ENCODE measurements at regions not wholly inside any gene's neighbourhood (a gene's known extent, or its start where the extent isn't known, plus 50 kb on each side); places are given as distances from the start of the nearest gene placed in this dataset.

- DNase-seq (no peak), FAIRE-seq (no peak)
- H3K9me3 ChIP-seq (ENCODE audit: control insufficient read depth in 2 of 2, insufficient read depth in 1 of 2, low read depth in 1 of 2, low read length in 1 of 2): peaks cover 0 to 3% of the 10 kb centered on the region in 2 donors
- no peak overlapping the region for H3K4me3 ChIP-seq (ENCODE audit: low read depth in 1 of 3, low read length in 3 of 3)
- H3K27me3 ChIP-seq (ENCODE audit: control insufficient read depth in 3 of 3, insufficient read depth in 3 of 3, low read length in 3 of 3): no peaks in the 10 kb centered on the region
- no peak overlapping the region for H3K27ac ChIP-seq (ENCODE audit: low read depth in 1 of 3, low read length in 2 of 3)
- H3K36me3 ChIP-seq (ENCODE audit: control insufficient read depth in 3 of 3, insufficient read depth in 2 of 3, low read depth in 1 of 3, low read length in 3 of 3): no peaks in the 10 kb centered on the region
- H3K4me1 ChIP-seq (ENCODE audit: control insufficient read depth in 3 of 3, insufficient read depth in 2 of 3, low read depth in 1 of 3, low read length in 2 of 3): peaks cover 0 to under 1% (median 0%) of the 10 kb centered on the region in 3 donors
Measured at GRCh38 chr11:11140510-11140909, 212.5 kb downstream of the CSNK2A3 start.

DNA sequence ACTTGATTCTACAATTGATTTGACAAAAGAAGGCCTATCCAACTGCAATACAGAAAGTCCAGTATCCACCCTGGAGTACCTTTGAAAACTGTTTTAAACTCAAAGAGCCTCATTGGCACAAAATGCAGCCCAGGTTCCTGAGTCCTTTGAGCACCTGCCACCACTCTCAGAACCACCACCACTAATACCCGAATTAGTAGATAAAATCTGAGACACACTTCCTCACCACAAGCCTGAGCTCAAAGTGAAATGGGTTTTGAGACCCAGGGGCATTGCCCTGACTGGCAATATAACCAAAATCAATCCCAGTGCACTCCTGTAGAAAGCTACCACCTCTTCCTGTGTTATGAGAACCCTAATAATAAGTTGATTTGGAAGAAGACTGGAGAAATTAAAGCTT is 215.7 kb downstream of the CSNK2A3 start:
- H3K9me3 ChIP-seq (ENCODE audit: control insufficient read depth in 2 of 2, insufficient read depth in 1 of 2, low read depth in 1 of 2, low read length in 1 of 2): peaks cover 0 to 3% of the 10 kb centered on the region in 2 donors
- H3K27ac ChIP-seq (ENCODE audit: low read depth in 1 of 3, low read length in 2 of 3): no peak overlapping the region
- no peaks in the 10 kb centered on the region for H3K4me1 ChIP-seq (ENCODE audit: control insufficient read depth in 3 of 3, insufficient read depth in 2 of 3, low read depth in 1 of 3, low read length in 2 of 3)
- 46 to 66% (median 48%) methylated on average over 1 of the region's 1 CpG for WGBS, 3 donors
- no peak for FAIRE-seq
- no peaks in the 10 kb centered on the region for H3K27me3 ChIP-seq (ENCODE audit: control insufficient read depth in 3 of 3, insufficient read depth in 3 of 3, low read length in 3 of 3)
- H3K4me3 ChIP-seq (ENCODE audit: low read depth in 1 of 3, low read length in 3 of 3): no peak overlapping the region
- DNase-seq: no peak
- H3K36me3 ChIP-seq (ENCODE audit: control insufficient read depth in 3 of 3, insufficient read depth in 2 of 3, low read depth in 1 of 3, low read length in 3 of 3): no peaks in the 10 kb centered on the region

DNA sequence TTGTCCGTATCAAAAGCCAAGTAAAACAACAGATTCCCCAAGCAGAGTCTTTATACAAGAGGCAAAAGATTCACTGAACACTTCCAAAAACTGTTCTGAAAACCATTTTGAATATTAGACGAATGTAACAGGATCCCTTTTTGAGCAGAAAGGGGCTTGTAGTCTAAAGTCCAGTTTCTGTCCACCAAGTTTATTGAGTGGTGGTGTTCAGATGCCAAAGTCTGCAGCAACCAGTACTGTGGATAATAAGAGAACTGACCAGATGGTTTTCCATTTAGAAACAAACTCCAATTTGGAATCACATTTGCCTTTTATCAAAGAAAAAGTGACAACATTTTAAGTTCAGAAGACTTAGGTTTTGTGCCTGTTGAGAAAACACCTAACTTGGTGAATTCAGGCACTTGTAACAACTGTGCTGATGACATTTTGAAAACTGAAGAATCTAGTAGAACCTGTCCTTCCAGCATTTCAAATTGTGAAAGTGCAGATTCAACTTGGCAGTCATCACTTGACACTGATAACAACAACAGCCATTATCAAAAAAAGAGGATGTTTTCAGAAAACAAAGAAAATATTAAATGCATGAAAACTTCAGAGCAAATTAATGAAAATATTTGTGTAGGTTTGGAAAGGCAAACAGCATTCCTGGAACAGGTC is 217.1 kb downstream of the CSNK2A3 start:
- Histone ChIP-seq H3K4me3 (ENCODE audit: low read depth in 1 of 3, low read length in 3 of 3) (no peak overlapping the region), H3K36me3 (ENCODE audit: control insufficient read depth in 3 of 3, insufficient read depth in 2 of 3, low read depth in 1 of 3, low read length in 3 of 3) (no peaks in the 10 kb centered on the region), H3K4me1 (ENCODE audit: control insufficient read depth in 3 of 3, insufficient read depth in 2 of 3, low read depth in 1 of 3, low read length in 2 of 3) (no peaks in the 10 kb centered on the region), H3K27me3 (ENCODE audit: control insufficient read depth in 3 of 3, insufficient read depth in 3 of 3, low read length in 3 of 3) (no peaks in the 10 kb centered on the region), H3K9me3 (ENCODE audit: control insufficient read depth in 2 of 2, insufficient read depth in 1 of 2, low read depth in 1 of 2, low read length in 1 of 2) (peaks cover 0 to 3% of the 10 kb centered on the region in 2 donors), H3K27ac (ENCODE audit: low read depth in 1 of 3, low read length in 2 of 3) (no peak overlapping the region)
- 50 to 71% (median 55%) methylated on average over 2 of the region's 2 CpGs for WGBS, 3 donors
- DNase-seq (no peak), FAIRE-seq (no peak)

DNA sequence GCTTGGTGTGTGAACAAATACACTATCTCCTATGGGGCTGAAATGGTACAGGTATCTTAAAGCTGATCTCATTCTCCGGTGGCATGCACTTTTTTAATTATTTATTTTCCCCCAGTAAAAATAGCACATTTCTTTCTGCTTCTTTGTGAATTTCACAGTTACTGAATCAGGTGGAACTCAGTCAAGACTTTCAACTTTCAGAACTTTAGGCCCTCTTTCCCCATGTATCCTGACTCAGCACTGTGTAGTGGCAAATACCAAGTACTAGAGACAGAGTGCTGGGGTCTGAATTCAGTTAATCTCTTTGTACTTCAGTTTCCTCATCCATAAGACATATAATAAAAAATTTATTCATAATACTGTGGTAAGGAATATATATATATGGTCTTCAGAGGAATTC is 223.9 kb downstream of the CSNK2A3 start:
- no peaks in the 10 kb centered on the region for H3K4me1 ChIP-seq (ENCODE audit: control insufficient read depth in 3 of 3, insufficient read depth in 2 of 3, low read depth in 1 of 3, low read length in 2 of 3)
- no peaks in the 10 kb centered on the region for H3K36me3 ChIP-seq (ENCODE audit: control insufficient read depth in 3 of 3, insufficient read depth in 2 of 3, low read depth in 1 of 3, low read length in 3 of 3)
- no peak overlapping the region for H3K4me3 ChIP-seq (ENCODE audit: low read depth in 1 of 3, low read length in 3 of 3)
- no peaks in the 10 kb centered on the region for H3K9me3 ChIP-seq (ENCODE audit: control insufficient read depth in 2 of 2, insufficient read depth in 1 of 2, low read depth in 1 of 2, low read length in 1 of 2)
- WGBS, 3 donors: 80 to 93% (median 89%) methylated on average over 1 of the region's 1 CpG
- DNase-seq (no peak), FAIRE-seq (no peak)
- no peak overlapping the region for H3K27ac ChIP-seq (ENCODE audit: low read depth in 1 of 3, low read length in 2 of 3)
- no peaks in the 10 kb centered on the region for H3K27me3 ChIP-seq (ENCODE audit: control insufficient read depth in 3 of 3, insufficient read depth in 3 of 3, low read length in 3 of 3)

DNA sequence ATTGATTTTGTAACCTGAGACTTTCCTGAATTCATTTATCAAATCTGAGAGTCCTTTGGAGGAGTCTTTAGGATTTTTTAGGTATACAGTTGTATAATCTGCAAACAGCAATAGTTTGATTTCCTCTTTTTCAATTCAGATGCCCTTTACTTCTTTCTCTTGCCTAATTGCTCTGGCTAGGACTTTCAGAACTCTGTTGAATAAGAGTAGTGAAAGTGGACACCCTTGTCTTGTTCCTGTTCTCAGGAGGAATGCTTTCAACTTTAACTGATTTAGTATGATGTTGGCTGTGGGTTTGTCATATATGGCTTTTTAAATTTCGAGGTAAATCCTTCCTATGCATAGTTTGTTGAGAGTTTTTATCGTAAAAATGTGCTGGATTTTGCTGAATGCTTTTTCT is 227.4 kb downstream of the CSNK2A3 start:
- H3K9me3 ChIP-seq (ENCODE audit: control insufficient read depth in 2 of 2, insufficient read depth in 1 of 2, low read depth in 1 of 2, low read length in 1 of 2): no peaks in the 10 kb centered on the region
- no peaks in the 10 kb centered on the region for H3K27me3 ChIP-seq (ENCODE audit: control insufficient read depth in 3 of 3, insufficient read depth in 3 of 3, low read length in 3 of 3)
- WGBS, 3 donors: 67 to 82% (median 69%) methylated on average over 2 of the region's 2 CpGs
- H3K4me3 ChIP-seq (ENCODE audit: low read depth in 1 of 3, low read length in 3 of 3): no peak overlapping the region
- H3K27ac ChIP-seq (ENCODE audit: low read depth in 1 of 3, low read length in 2 of 3): no peak overlapping the region
- no peaks in the 10 kb centered on the region for H3K36me3 ChIP-seq (ENCODE audit: control insufficient read depth in 3 of 3, insufficient read depth in 2 of 3, low read depth in 1 of 3, low read length in 3 of 3)
- no peak for FAIRE-seq
- H3K4me1 ChIP-seq (ENCODE audit: control insufficient read depth in 3 of 3, insufficient read depth in 2 of 3, low read depth in 1 of 3, low read length in 2 of 3): no peaks in the 10 kb centered on the region
- no peak for DNase-seq

- no peak overlapping the region for H3K27ac ChIP-seq (ENCODE audit: low read depth in 1 of 3, low read length in 2 of 3)
- no peaks in the 10 kb centered on the region for H3K9me3 ChIP-seq (ENCODE audit: control insufficient read depth in 2 of 2, insufficient read depth in 1 of 2, low read depth in 1 of 2, low read length in 1 of 2)
- no peak overlapping the region for H3K4me3 ChIP-seq (ENCODE audit: low read depth in 1 of 3, low read length in 3 of 3)
- no peaks in the 10 kb centered on the region for H3K36me3 ChIP-seq (ENCODE audit: control insufficient read depth in 3 of 3, insufficient read depth in 2 of 3, low read depth in 1 of 3, low read length in 3 of 3)
- H3K4me1 ChIP-seq (ENCODE audit: control insufficient read depth in 3 of 3, insufficient read depth in 2 of 3, low read depth in 1 of 3, low read length in 2 of 3): no peaks in the 10 kb centered on the region
- DNase-seq (no peak), FAIRE-seq (no peak)
- 74 to 80% (median 76%) methylated on average over 1 of the region's 1 CpG for WGBS, 3 donors
- H3K27me3 ChIP-seq (ENCODE audit: control insufficient read depth in 3 of 3, insufficient read depth in 3 of 3, low read length in 3 of 3): no peaks in the 10 kb centered on the region
Measured at GRCh38 chr11:11122749-11123148, 230.3 kb downstream of the CSNK2A3 start.

DNA sequence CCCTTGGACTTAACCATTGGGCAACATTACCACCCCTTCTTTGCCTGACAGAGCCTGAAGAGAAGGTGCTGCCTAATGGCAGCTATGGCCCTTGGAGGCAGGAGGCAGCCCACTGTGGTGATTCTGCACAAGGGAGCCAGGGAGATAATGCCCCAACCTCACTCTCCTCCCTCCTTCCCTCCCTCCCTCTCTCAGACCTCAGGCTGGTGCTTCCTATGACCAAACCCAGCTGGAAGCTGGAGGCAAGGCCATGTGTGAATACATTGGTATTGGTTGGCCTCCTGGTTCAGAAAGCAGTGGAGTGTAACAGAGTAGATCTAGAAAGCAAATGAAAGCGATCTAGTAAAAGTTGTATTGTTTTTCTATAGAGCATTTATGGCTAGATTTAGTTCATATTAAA is 233.1 kb downstream of the CSNK2A3 start:
- H3K4me3 ChIP-seq (ENCODE audit: low read depth in 1 of 3, low read length in 3 of 3): no peak overlapping the region
- WGBS, 3 donors: 84 to 95% (median 95%) methylated on average over 1 of the region's 1 CpG
- DNase-seq: no peak
- H3K9me3 ChIP-seq (ENCODE audit: control insufficient read depth in 2 of 2, insufficient read depth in 1 of 2, low read depth in 1 of 2, low read length in 1 of 2): no peaks in the 10 kb centered on the region
- H3K27ac ChIP-seq (ENCODE audit: low read depth in 1 of 3, low read length in 2 of 3): no peak overlapping the region
- H3K27me3 ChIP-seq (ENCODE audit: control insufficient read depth in 3 of 3, insufficient read depth in 3 of 3, low read length in 3 of 3): no peaks in the 10 kb centered on the region
- H3K36me3 ChIP-seq (ENCODE audit: control insufficient read depth in 3 of 3, insufficient read depth in 2 of 3, low read depth in 1 of 3, low read length in 3 of 3): no peaks in the 10 kb centered on the region
- H3K4me1 ChIP-seq (ENCODE audit: control insufficient read depth in 3 of 3, insufficient read depth in 2 of 3, low read depth in 1 of 3, low read length in 2 of 3): no peaks in the 10 kb centered on the region
- no peak for FAIRE-seq

DNA sequence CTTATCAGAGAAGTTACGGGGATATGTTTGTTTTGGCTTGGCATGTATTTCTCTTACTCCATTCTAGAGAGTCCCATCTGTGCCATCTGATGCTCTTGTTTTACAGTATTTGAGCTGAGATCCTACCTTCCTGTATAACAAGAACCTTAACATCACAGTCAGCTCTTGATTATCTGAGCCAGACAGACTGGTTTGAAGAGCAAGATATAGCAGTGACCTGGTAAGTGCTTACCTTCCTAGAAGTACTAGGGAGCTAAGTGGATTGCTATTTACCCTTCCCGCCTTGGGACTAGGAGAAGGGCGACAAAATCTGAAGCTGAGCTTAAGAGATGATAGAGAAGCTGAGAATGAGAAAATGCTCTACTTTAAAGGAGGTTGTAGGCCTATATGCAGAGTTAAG is 235.3 kb downstream of the CSNK2A3 start:
- no peak for FAIRE-seq
- 66 to 80% (median 70%) methylated on average over 3 of the region's 3 CpGs for WGBS, 3 donors

GRCh38 chr11:11115475-11115874 is 237.6 kb downstream of the CSNK2A3 start:
- no peaks in the 10 kb centered on the region for H3K36me3 ChIP-seq (ENCODE audit: control insufficient read depth in 3 of 3, insufficient read depth in 2 of 3, low read depth in 1 of 3, low read length in 3 of 3)
- H3K9me3 ChIP-seq (ENCODE audit: control insufficient read depth in 2 of 2, insufficient read depth in 1 of 2, low read depth in 1 of 2, low read length in 1 of 2): peaks cover 0 to 3% of the 10 kb centered on the region in 2 donors
- FAIRE-seq (no peak), DNase-seq (no peak)
- H3K4me1 ChIP-seq (ENCODE audit: control insufficient read depth in 3 of 3, insufficient read depth in 2 of 3, low read depth in 1 of 3, low read length in 2 of 3): no peaks in the 10 kb centered on the region
- no peak overlapping the region for H3K4me3 ChIP-seq (ENCODE audit: low read depth in 1 of 3, low read length in 3 of 3)
- H3K27ac ChIP-seq (ENCODE audit: low read depth in 1 of 3, low read length in 2 of 3): no peak overlapping the region
- WGBS, 3 donors: 79 to 84% (median 81%) methylated on average over 3 of the region's 3 CpGs
- H3K27me3 ChIP-seq (ENCODE audit: control insufficient read depth in 3 of 3, insufficient read depth in 3 of 3, low read length in 3 of 3): no peaks in the 10 kb centered on the region

More for the DNA sequence above, 235.3 kb downstream of the CSNK2A3 start:
- Histone ChIP-seq H3K4me3 (ENCODE audit: low read depth in 1 of 3, low read length in 3 of 3) (no peak overlapping the region), H3K9me3 (ENCODE audit: control insufficient read depth in 2 of 2, insufficient read depth in 1 of 2, low read depth in 1 of 2, low read length in 1 of 2) (peaks cover 0 to 3% of the 10 kb centered on the region in 2 donors), H3K36me3 (ENCODE audit: control insufficient read depth in 3 of 3, insufficient read depth in 2 of 3, low read depth in 1 of 3, low read length in 3 of 3) (no peaks in the 10 kb centered on the region), H3K27me3 (ENCODE audit: control insufficient read depth in 3 of 3, insufficient read depth in 3 of 3, low read length in 3 of 3) (no peaks in the 10 kb centered on the region), H3K4me1 (ENCODE audit: control insufficient read depth in 3 of 3, insufficient read depth in 2 of 3, low read depth in 1 of 3, low read length in 2 of 3) (no peaks in the 10 kb centered on the region), H3K27ac (ENCODE audit: low read depth in 1 of 3, low read length in 2 of 3) (no peak overlapping the region)
- no peak for DNase-seq
